GM12873 (cell line): ENCODE measurements at regions not wholly inside any gene's neighbourhood (a gene's known extent, or its start where the extent isn't known, plus 50 kb on each side); places are given as distances from the start of the nearest gene placed in this dataset.

Experiments used
- TF ChIP-seq, protein P1 (sequence below): IDR thresholded peaks from 2 replicates; pipeline ENCODE4 v1.5.1; 2012; ENCODE audit warnings: low read depth, mild to moderate bottlenecking, moderate library complexity, low read length, control low read depth; ENCODE audit not compliant: insufficient read depth; ENCODE audit errors: missing control alignments

DNA sequence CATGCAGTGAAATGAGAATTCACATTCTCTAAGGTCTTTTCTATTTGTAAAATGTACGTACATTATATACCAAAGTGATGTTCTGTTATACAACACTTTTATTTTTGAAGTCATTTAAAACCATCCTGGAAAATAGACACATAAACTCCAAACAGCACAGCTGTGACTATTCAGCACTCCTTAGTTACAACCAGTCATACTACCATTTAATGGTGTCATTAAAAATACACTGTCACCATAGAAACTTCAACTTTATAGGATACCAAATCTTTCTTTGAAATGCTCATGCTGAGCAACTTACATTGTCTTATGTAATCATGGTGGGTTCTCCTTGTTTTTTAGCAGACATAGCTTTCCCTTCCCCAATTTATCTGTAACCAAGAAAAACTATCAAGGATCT lies 85.3 kb downstream of the METTL4 start:
- TF ChIP-seq, protein P1, sequence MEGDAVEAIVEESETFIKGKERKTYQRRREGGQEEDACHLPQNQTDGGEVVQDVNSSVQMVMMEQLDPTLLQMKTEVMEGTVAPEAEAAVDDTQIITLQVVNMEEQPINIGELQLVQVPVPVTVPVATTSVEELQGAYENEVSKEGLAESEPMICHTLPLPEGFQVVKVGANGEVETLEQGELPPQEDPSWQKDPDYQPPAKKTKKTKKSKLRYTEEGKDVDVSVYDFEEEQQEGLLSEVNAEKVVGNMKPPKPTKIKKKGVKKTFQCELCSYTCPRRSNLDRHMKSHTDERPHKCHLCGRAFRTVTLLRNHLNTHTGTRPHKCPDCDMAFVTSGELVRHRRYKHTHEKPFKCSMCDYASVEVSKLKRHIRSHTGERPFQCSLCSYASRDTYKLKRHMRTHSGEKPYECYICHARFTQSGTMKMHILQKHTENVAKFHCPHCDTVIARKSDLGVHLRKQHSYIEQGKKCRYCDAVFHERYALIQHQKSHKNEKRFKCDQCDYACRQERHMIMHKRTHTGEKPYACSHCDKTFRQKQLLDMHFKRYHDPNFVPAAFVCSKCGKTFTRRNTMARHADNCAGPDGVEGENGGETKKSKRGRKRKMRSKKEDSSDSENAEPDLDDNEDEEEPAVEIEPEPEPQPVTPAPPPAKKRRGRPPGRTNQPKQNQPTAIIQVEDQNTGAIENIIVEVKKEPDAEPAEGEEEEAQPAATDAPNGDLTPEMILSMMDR: no peak

DNA sequence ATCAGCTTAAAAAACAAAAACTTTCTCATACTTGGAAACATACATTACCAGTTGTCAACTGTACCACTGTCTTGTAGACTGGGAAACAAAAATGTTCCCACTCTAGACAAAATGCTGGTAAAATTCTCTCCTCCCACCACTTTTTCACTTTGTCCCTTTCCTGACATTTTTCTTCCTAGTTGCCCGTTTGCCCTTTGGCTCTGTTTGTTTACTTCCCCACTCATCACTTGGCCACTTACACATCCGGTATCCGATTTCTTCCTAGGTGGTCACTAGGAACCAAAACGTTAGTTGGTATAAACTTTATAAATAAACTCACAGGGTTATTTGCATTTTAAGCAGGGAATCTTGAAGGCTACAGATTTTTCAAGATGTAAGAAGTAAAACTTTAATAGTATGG lies 84.9 kb downstream of the METTL4 start:
- TF ChIP-seq, protein P1: no peak
